ENCODE measurements at regions not wholly inside any gene's neighbourhood (a gene's known extent, or its start where the extent isn't known, plus 50 kb on each side); places are given as distances from the start of the nearest gene placed in this dataset.

DNA sequence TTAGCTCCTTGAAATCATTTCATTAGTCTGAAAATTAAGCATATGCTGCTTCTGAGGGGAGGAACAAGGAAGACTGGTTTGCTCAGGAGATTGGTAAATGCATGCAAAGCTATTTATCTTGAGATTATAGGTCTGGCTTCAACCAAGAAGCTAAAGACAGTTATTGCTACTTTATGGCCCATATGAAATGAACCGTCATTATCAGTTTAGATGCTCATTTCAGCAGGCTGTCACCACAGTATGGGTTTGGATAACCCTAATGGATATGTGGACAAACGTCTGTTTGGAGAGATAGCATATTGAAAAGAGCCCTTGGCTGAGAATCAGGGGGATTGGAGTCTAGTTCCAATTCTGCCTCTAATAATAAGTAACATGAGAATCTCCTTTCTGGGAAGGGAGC lies 922.6 kb downstream of the TUSC7 start:
- TF ChIP-seq, protein P1, sequence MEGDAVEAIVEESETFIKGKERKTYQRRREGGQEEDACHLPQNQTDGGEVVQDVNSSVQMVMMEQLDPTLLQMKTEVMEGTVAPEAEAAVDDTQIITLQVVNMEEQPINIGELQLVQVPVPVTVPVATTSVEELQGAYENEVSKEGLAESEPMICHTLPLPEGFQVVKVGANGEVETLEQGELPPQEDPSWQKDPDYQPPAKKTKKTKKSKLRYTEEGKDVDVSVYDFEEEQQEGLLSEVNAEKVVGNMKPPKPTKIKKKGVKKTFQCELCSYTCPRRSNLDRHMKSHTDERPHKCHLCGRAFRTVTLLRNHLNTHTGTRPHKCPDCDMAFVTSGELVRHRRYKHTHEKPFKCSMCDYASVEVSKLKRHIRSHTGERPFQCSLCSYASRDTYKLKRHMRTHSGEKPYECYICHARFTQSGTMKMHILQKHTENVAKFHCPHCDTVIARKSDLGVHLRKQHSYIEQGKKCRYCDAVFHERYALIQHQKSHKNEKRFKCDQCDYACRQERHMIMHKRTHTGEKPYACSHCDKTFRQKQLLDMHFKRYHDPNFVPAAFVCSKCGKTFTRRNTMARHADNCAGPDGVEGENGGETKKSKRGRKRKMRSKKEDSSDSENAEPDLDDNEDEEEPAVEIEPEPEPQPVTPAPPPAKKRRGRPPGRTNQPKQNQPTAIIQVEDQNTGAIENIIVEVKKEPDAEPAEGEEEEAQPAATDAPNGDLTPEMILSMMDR (IDR thresholded peaks at IDR 0.05; ENCODE audit: control extremely low read depth in 1 of 3, insufficient read depth in 1 of 3, low read depth in 1 of 3, low read length in 3 of 3) = no peak
- TF ChIP-seq JUND (IDR thresholded peaks at IDR 0.05; ENCODE audit: low read length) (no peak), SUZ12 (IDR thresholded peaks at IDR 0.05; ENCODE audit: low read length) (no peak)
